CD4-positive, alpha-beta T cell treated with Interleukin-1 beta for 1 hour (primary cell): ENCODE measurements at regions not wholly inside any gene's neighbourhood (a gene's known extent, or its start where the extent isn't known, plus 50 kb on each side); places are given as distances from the start of the nearest gene placed in this dataset.

ENCODE experiments used
- DNase-seq, 2 donors: peaks; one replicate each; pipeline ENCODE4 v3.0.0-alpha.2; 2020 to 2022

- DNase-seq = no peak
Measured at GRCh38 chr16:61313931-61314330, 722.3 kb downstream of the CDH8 start.

GRCh38 chr16:61309386-61309785 is 726.9 kb downstream of the CDH8 start:
- DNase-seq = no peak

GRCh38 chr16:61306204-61306603 is 730.0 kb downstream of the CDH8 start:
- no peak for DNase-seq

- DNase-seq = no peak
Measured at GRCh38 chr16:61296814-61297213, 739.4 kb downstream of the CDH8 start.

GRCh38 chr16:61296305-61296704 is 739.9 kb downstream of the CDH8 start:
- DNase-seq = no peak

- DNase-seq = no peak
Measured at GRCh38 chr16:61295311-61295710, 740.9 kb downstream of the CDH8 start.

GRCh38 chr16:61289141-61289540 is 747.1 kb downstream of the CDH8 start:
- DNase-seq = no peak

- no peak for DNase-seq
Measured at GRCh38 chr16:61277849-61278248, 758.4 kb downstream of the CDH8 start.

- no peak for DNase-seq
Measured at GRCh38 chr16:61274211-61274610, 762.0 kb downstream of the CDH8 start.

- no peak for DNase-seq
Measured at GRCh38 chr16:61270726-61271125, 765.5 kb downstream of the CDH8 start.

GRCh38 chr16:61263400-61263799 is 772.8 kb downstream of the CDH8 start:
- no peak for DNase-seq

GRCh38 chr16:61261315-61261714 is 774.9 kb downstream of the CDH8 start:
- no peak for DNase-seq

- DNase-seq = no peak
Measured at GRCh38 chr16:61246592-61246991, 789.6 kb downstream of the CDH8 start.

GRCh38 chr16:61243954-61244353 is 792.3 kb downstream of the CDH8 start:
- no peak for DNase-seq

- no peak for DNase-seq
Measured at GRCh38 chr16:61237884-61238485, 798.3 kb downstream of the CDH8 start.

GRCh38 chr16:61233713-61234112 is 802.5 kb downstream of the CDH8 start:
- no peak for DNase-seq

GRCh38 chr16:61228371-61228770 is 807.9 kb downstream of the CDH8 start:
- DNase-seq = no peak

GRCh38 chr16:61215605-61216004 is 820.6 kb downstream of the CDH8 start:
- no peak for DNase-seq

- DNase-seq = no peak
Measured at GRCh38 chr16:61214780-61215179, 821.5 kb downstream of the CDH8 start.

- DNase-seq = no peak
Measured at GRCh38 chr16:61210076-61210475, 826.2 kb downstream of the CDH8 start.

GRCh38 chr16:61195006-61195405 is 841.2 kb downstream of the CDH8 start:
- DNase-seq = no peak

- no peak for DNase-seq
Measured at GRCh38 chr16:61194573-61194972, 841.7 kb downstream of the CDH8 start.

- no peak for DNase-seq
Measured at GRCh38 chr16:61182391-61182790, 853.8 kb downstream of the CDH8 start.

GRCh38 chr16:61181982-61182381 is 854.3 kb downstream of the CDH8 start:
- no peak for DNase-seq

- DNase-seq = no peak
Measured at GRCh38 chr16:61179561-61179960, 856.7 kb downstream of the CDH8 start.

GRCh38 chr16:61165797-61166196 is 870.4 kb downstream of the CDH8 start:
- DNase-seq = no peak
